PC-3 (cell line): ENCODE measurements at regions not wholly inside any gene's neighbourhood (a gene's known extent, or its start where the extent isn't known, plus 50 kb on each side); places are given as distances from the start of the nearest gene placed in this dataset.

Source experiments
- CTCF ChIP-seq: fragments of 300-600 bp; sonication (generic); conservative IDR thresholded peaks from 2 replicates; pipeline ENCODE4 v1.5.1; 2017; ENCODE audit warnings: antibody characterized with exemption, low read depth, mild to moderate bottlenecking, low read length
- EZH2 ChIP-seq: fragments of 300-600 bp; sonication (generic); IDR thresholded peaks from one replicate; pipeline ENCODE4 v1.6.1; 2017; ENCODE audit warnings: antibody characterized with exemption, mild to moderate bottlenecking, low read length; ENCODE audit not compliant: unreplicated experiment

- TF ChIP-seq CTCF = no peak
- no peak for TF ChIP-seq EZH2
Observed at GRCh38 chr17:53640808-53641207, 181.9 kb upstream of the KIF2B start.
